Dermis blood vessel endothelial cell (primary cell): ENCODE measurements at regions not wholly inside any gene's neighbourhood (a gene's known extent, or its start where the extent isn't known, plus 50 kb on each side); places are given as distances from the start of the nearest gene placed in this dataset.

Experiments used
- DNase-seq: peaks from one replicate; pipeline ENCODE4 v3.0.0; 2010

GRCh38 chr2:166545473-166545872, 51.4 kb upstream of the SCN7A start:
- no peak for DNase-seq
